ENCODE measurements at regions not wholly inside any gene's neighbourhood (a gene's known extent, or its start where the extent isn't known, plus 50 kb on each side); places are given as distances from the start of the nearest gene placed in this dataset.
A peak's percentile ranks its signal among the peaks of the same experiment; 100 is the strongest.

DNA sequence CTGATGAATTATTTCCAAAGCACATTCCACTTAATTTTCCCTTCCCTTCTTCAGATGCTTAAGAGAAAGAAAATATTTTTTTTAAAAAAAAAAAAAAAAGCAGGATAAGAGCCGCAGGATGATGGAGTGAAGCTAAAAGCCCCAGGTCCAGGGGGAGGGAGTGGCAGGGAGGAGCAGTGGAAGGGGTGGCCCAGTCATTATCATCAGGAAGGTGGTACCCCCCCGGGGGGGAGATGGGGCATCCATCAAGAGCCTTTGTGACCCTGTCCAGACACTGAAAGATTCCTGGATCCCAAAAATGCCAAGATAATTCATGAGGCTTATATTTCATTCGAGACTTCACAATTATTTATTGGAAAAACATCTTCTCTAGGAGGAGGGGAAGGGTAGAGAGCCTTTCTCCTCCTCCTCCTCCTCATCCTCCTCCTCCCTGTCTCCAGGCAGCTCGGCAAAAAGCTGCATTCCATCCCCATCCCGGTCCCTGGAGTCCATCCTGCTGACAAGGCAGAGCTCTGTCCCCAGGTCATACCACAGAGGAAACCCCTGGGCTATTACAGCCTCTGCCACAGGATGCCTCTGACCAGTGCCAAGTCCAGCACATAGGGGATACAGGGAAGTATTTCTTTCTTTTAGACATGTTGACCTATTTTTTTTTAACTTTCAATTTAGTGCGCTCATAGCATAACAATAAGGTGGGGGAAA, 125.3 kb downstream of the TWIST2 start:
- no peaks in the 10 kb centered on the region for H3K4me1 ChIP-seq
- intact Hi-C loops (cut with DNase I; ENCODE audit: low total_unique reads): loop anchor here (5.0 kb wide), 1 partner anchor 326 kb away; no protein-coding TSS in a partner anchor
- TF ChIP-seq POLR2A (IDR thresholded peaks at IDR 0.05) (no peak), CTCF (IDR thresholded peaks at IDR 0.05) (no peak), POLR2AphosphoS5 (IDR thresholded peaks at IDR 0.05) (no peak)
- peaks cover 4 to 7% of the 10 kb centered on the region in 2 donors for H3K9me3 ChIP-seq
- no peaks in the 10 kb centered on the region for H3K27me3 ChIP-seq
- H3K4me3 ChIP-seq: no peak overlapping the region
- DNase-seq (ENCODE audit: low spot score in 2 of 2): no peak
- no peaks in the 10 kb centered on the region for H3K36me3 ChIP-seq
- peak overlapping the region; percentile 45 to 52 for H3K27ac ChIP-seq

DNA sequence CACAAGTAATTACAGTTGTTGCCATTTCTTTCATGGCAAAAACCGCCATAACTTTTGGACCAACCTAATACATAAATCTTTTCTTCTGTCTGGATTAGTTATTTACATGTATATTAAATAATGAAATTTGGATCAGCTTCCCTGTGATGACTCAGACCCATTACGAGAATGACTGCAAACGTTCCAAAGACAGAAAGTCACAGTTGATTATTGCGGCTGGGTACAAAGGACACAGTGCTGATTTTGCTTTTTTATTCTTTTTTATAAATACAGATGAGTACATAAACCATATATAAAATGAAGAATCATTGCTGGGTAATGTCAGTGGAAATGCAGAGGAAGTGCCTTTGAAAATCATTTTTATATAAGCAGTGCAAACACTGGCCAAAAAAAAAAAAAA, 126.2 kb downstream of the TWIST2 start:
- Histone ChIP-seq H3K9me3 (peaks cover 4 to 7% of the 10 kb centered on the region in 2 donors), H3K4me1 (no peaks in the 10 kb centered on the region), H3K4me3 (no peak overlapping the region), H3K36me3 (no peaks in the 10 kb centered on the region), H3K27ac (peak overlapping the region in 1 of 2 donors; percentile 73), H3K27me3 (no peaks in the 10 kb centered on the region)
- TF ChIP-seq CTCF (IDR thresholded peaks at IDR 0.05) (no peak), POLR2AphosphoS5 (IDR thresholded peaks at IDR 0.05) (no peak), POLR2A (IDR thresholded peaks at IDR 0.05) (no peak)
- no peak for DNase-seq (ENCODE audit: low spot score in 2 of 2)
- intact Hi-C loops (cut with DNase I; ENCODE audit: low total_unique reads): loop anchor here (5.0 kb wide), 1 partner anchor 327 kb away; no protein-coding TSS in a partner anchor

DNA sequence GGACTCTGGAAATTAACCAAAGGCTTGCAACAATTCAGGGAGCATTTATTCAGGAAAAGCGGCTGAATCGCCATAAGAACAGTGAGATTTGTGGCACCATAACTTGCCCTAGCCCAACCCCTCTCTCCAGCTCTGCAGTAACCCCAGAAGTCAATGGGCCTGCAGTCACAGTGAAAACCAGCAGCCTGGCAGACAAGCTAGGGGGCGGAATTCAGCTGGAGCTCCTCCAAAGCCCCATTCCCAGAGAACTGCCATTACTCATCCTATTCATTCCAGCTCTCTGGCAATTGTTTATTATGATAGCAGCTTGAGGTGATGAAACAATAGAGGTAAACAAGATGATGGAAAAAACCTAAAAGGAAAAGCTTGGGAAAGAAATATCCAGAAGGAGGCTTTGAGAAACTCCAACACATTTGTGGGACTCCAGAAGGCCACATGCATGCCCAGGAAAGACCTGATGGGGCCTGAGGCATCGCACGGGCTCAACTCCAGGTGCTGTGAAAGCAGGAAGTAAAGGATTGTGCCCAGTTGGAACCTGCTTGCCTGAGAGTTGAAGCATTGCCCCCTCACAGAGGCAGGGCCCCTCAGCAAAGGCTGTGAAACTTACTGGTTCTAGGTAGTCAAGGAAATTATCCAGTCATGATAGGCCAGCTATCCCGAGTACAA, 126.7 kb downstream of the TWIST2 start:
- Histone ChIP-seq H3K36me3 (no peaks in the 10 kb centered on the region), H3K9me3 (peaks cover 4 to 7% of the 10 kb centered on the region in 2 donors), H3K27me3 (no peaks in the 10 kb centered on the region), H3K4me3 (no peak overlapping the region), H3K27ac (peak overlapping the region; percentile 73 to 84), H3K4me1 (no peaks in the 10 kb centered on the region)
- TF ChIP-seq CTCF (IDR thresholded peaks at IDR 0.05) (no peak), POLR2AphosphoS5 (IDR thresholded peaks at IDR 0.05) (no peak), POLR2A (IDR thresholded peaks at IDR 0.05) (no peak)
- intact Hi-C loops (cut with DNase I; ENCODE audit: low total_unique reads): loop anchor here (5.0 kb wide), 1 partner anchor 327 kb away; no protein-coding TSS in a partner anchor
- peak in 1 of 2 donors; percentile 34 for DNase-seq (ENCODE audit: low spot score in 2 of 2)

DNA sequence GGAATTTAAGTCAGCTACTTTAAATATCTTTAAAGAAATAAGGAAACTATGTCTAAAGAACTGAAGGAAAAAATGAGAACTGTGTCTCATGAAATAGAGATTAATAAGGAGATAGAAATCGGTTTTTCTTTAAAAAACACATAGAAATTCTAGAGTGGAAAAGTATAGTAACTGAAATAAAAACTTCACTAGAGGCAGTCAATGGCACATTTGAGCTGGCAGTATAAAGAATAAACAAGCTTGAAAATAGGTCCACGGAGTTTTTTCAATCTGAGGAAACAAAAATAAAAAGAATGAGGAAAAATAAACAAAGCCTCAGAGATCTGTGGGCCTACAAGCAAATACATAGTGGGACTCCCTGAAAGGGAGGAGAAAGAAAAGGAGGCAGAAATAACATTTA, 127.5 kb downstream of the TWIST2 start:
- no peaks in the 10 kb centered on the region for H3K4me1 ChIP-seq
- H3K4me3 ChIP-seq: no peak overlapping the region
- H3K27ac ChIP-seq: peak overlapping the region; percentile 73 to 84
- peaks cover 4 to 7% of the 10 kb centered on the region in 2 donors for H3K9me3 ChIP-seq
- TF ChIP-seq CTCF (IDR thresholded peaks at IDR 0.05) (no peak), POLR2AphosphoS5 (IDR thresholded peaks at IDR 0.05) (no peak), POLR2A (IDR thresholded peaks at IDR 0.05) (no peak)
- no peaks in the 10 kb centered on the region for H3K36me3 ChIP-seq
- DNase-seq (ENCODE audit: low spot score in 2 of 2): no peak
- H3K27me3 ChIP-seq: no peaks in the 10 kb centered on the region
- intact Hi-C loops (cut with DNase I; ENCODE audit: low total_unique reads): no loop called here

GRCh38 chr2:238978497-238978896, 130.6 kb downstream of the TWIST2 start:
- no peak for TF ChIP-seq CTCF (IDR thresholded peaks at IDR 0.05)
- Histone ChIP-seq H3K9me3 (peaks cover 4 to 7% of the 10 kb centered on the region in 2 donors), H3K4me3 (no peak overlapping the region), H3K27ac (no peak overlapping the region), H3K4me1 (no peaks in the 10 kb centered on the region), H3K27me3 (no peaks in the 10 kb centered on the region), H3K36me3 (no peaks in the 10 kb centered on the region)
- intact Hi-C loops (cut with DNase I; ENCODE audit: low total_unique reads): no loop called here
- DNase-seq (ENCODE audit: low spot score in 2 of 2): no peak
